OCI-LY1 (cell line): ENCODE measurements at regions not wholly inside any gene's neighbourhood (a gene's known extent, or its start where the extent isn't known, plus 50 kb on each side); places are given as distances from the start of the nearest gene placed in this dataset.

Source experiments
- H2AFZ ChIP-seq: fragments of 200-600 bp; sonication (generic), shearing (Covaris generic); 2 replicates; pipeline ENCODE4 v1.6.0; 2014; ENCODE audit warnings: antibody characterized with exemption, mild to moderate bottlenecking, low read length
- H3F3A ChIP-seq: fragments of 200-600 bp; sonication (generic), shearing (Covaris generic); 2 replicates; pipeline ENCODE4 v1.6.0; 2014; ENCODE audit warnings: mild to moderate bottlenecking, antibody characterized with exemption, low read length, moderate library complexity; ENCODE audit not compliant: insufficient read depth
- H3K27ac ChIP-seq: fragments of 200-600 bp; sonication (generic); 2 replicates; pipeline ENCODE4 v1.5.1; 2014; ENCODE audit warnings: low read length, mixed run types, mild to moderate bottlenecking, low read depth; ENCODE audit not compliant: poor library complexity, severe bottlenecking
- H3K27me3 ChIP-seq: fragments of 200-600 bp; sonication (generic); 2 replicates; pipeline ENCODE4 v1.6.0; 2014; ENCODE audit warnings: antibody characterized with exemption, mild to moderate bottlenecking, low read length, moderate library complexity; ENCODE audit not compliant: insufficient read depth
- H3K36me3 ChIP-seq: fragments of 200-600 bp; sonication (generic); 2 replicates; pipeline ENCODE4 v1.6.1; 2014; ENCODE audit warnings: mild to moderate bottlenecking, antibody characterized with exemption, low read length, moderate library complexity, mixed read lengths; ENCODE audit not compliant: insufficient read depth
- H3K4me1 ChIP-seq: fragments of 200-600 bp; sonication (generic); 2 replicates; pipeline ENCODE4 v1.5.1; 2014; ENCODE audit warnings: mild to moderate bottlenecking, low read length, moderate library complexity; ENCODE audit not compliant: insufficient read depth, severe bottlenecking
- H3K4me2 ChIP-seq: fragments of 200-600 bp; sonication (generic), shearing (Covaris generic); 2 replicates; pipeline ENCODE4 v1.6.1; 2014; ENCODE audit warnings: low read length
- H3K4me3 ChIP-seq: fragments of 200-600 bp; sonication (generic); 2 replicates; pipeline ENCODE4 v1.5.1; 2014; ENCODE audit warnings: low read length, low read depth, mild to moderate bottlenecking, mixed read lengths; ENCODE audit not compliant: poor library complexity, severe bottlenecking
- H3K79me2 ChIP-seq: fragments of 200-600 bp; shearing (Covaris generic); 2 replicates; pipeline ENCODE4 v1.6.1; 2016; ENCODE audit warnings: mixed run types, low read length, mixed read lengths; ENCODE audit not compliant: insufficient read depth
- H3K9ac ChIP-seq: fragments of 200-600 bp; sonication (generic), shearing (Covaris generic); 2 replicates; pipeline ENCODE4 v1.6.1; 2014; ENCODE audit warnings: mild to moderate bottlenecking, low read length, mixed read lengths
- H3K9me2 ChIP-seq: fragments of 200-600 bp; sonication (generic), shearing (Covaris generic); 2 replicates; pipeline ENCODE4 v1.6.1; 2014; ENCODE audit warnings: low read depth, mild to moderate bottlenecking, low read length, mixed read lengths
- H3K9me3 ChIP-seq: fragments of 200-600 bp; shearing (Covaris generic); 2 replicates; pipeline ENCODE4 v1.6.1; 2014; ENCODE audit warnings: low read length, mixed read lengths
- H4K20me1 ChIP-seq: fragments of 200-600 bp; sonication (generic), shearing (Covaris generic); 2 replicates; pipeline ENCODE4 v1.6.0; 2016; ENCODE audit warnings: mild to moderate bottlenecking, low read length; ENCODE audit not compliant: insufficient read depth
- EZH2 ChIP-seq: fragments of 200-600 bp; sonication (generic), shearing (Covaris generic); IDR thresholded peaks from 2 replicates; pipeline ENCODE4 v1.8.0; 2017; ENCODE audit warnings: borderline replicate concordance, mixed run types, mild to moderate bottlenecking, antibody characterized with exemption, low read length, moderate library complexity, mixed read lengths
- TF ChIP-seq, protein P1 (sequence below): fragments of 200-600 bp; sonication (generic), shearing (Covaris generic); IDR thresholded peaks from 2 replicates; pipeline ENCODE4 v1.5.1; 2017; ENCODE audit warnings: mild to moderate bottlenecking, antibody characterized with exemption, low read length, moderate library complexity, mixed read lengths

DNA sequence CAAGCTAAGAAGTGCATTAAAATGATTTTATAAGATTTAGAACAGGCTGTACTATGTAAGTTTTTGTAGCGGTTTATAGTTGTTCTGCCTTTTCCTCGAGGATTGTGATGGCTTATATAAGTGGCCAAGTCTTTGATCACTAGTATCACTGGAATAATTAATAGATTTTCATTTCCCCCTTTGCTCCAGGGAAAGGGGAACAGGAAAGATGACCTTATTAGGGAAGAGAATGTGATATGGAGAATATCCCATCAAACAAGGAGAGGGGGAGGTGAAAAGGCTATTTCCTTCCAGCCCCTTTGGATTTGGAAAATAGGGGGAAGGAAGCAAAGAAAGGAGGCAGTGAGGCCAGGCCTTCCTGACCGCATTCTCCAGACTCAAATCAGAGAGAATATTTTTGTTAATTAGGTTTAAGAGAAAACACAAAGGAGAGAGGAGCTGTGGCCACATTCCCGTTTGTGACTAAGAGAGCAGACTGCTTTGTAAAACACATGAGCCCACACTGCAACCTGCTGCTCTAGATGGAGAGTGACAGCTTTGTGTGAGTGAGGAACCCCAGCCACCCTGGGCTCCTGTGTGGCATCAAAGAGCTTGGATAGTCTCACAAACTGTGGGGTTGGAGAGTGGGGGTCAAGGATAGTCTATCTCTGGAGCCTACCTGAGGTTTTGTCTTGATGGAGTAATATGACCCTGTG is 359.5 kb downstream of the DTWD2 start:
- H3K27me3 ChIP-seq = no peaks in the 10 kb centered on the region
- H3K4me2 ChIP-seq = no peak overlapping the region
- H3K27ac ChIP-seq = no peak overlapping the region
- no peaks in the 10 kb centered on the region for H3K9me2 ChIP-seq
- H3K9ac ChIP-seq = no peak overlapping the region
- H3K4me1 ChIP-seq = no peaks in the 10 kb centered on the region
- H4K20me1 ChIP-seq = no peaks in the 10 kb centered on the region
- H2AFZ ChIP-seq = no peak overlapping the region
- H3K4me3 ChIP-seq = no peak overlapping the region
- no peaks in the 10 kb centered on the region for H3K79me2 ChIP-seq
- no peaks in the 10 kb centered on the region for H3K36me3 ChIP-seq
- TF ChIP-seq EZH2 = no peak
- TF ChIP-seq, protein P1, sequence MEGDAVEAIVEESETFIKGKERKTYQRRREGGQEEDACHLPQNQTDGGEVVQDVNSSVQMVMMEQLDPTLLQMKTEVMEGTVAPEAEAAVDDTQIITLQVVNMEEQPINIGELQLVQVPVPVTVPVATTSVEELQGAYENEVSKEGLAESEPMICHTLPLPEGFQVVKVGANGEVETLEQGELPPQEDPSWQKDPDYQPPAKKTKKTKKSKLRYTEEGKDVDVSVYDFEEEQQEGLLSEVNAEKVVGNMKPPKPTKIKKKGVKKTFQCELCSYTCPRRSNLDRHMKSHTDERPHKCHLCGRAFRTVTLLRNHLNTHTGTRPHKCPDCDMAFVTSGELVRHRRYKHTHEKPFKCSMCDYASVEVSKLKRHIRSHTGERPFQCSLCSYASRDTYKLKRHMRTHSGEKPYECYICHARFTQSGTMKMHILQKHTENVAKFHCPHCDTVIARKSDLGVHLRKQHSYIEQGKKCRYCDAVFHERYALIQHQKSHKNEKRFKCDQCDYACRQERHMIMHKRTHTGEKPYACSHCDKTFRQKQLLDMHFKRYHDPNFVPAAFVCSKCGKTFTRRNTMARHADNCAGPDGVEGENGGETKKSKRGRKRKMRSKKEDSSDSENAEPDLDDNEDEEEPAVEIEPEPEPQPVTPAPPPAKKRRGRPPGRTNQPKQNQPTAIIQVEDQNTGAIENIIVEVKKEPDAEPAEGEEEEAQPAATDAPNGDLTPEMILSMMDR = no peak
- H3K9me3 ChIP-seq = no peaks in the 10 kb centered on the region
- H3F3A ChIP-seq = no peaks in the 10 kb centered on the region

DNA sequence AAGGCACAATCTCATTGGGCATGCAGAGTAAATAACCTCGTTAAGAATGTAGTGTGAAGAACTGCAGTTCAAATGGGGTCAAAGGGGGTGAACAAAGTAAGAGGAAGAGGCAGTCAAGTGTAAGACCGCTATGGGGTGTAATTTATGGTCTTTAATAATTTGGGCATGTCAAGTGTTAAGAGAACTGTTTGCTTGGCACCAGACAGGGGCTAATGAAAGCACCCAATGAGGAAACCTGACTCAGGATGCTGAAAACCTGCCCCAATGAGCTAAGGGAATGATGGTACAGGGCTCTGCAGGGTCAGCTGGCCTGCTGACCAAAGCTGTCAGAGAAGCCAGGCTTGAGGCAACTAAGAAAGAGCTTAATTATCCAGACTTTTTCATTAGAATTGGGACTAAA is 368.1 kb downstream of the DTWD2 start:
- H3K27me3 ChIP-seq = no peaks in the 10 kb centered on the region
- no peaks in the 10 kb centered on the region for H3K9me2 ChIP-seq
- no peaks in the 10 kb centered on the region for H3K4me1 ChIP-seq
- H3K4me3 ChIP-seq = no peak overlapping the region
- H2AFZ ChIP-seq = no peak overlapping the region
- no peaks in the 10 kb centered on the region for H3F3A ChIP-seq
- no peak overlapping the region for H3K9ac ChIP-seq
- H4K20me1 ChIP-seq = no peaks in the 10 kb centered on the region
- no peak overlapping the region for H3K27ac ChIP-seq
- TF ChIP-seq, protein P1 = no peak
- no peak for TF ChIP-seq EZH2
- no peaks in the 10 kb centered on the region for H3K79me2 ChIP-seq
- H3K9me3 ChIP-seq = no peaks in the 10 kb centered on the region
- no peak overlapping the region for H3K4me2 ChIP-seq
- no peaks in the 10 kb centered on the region for H3K36me3 ChIP-seq

DNA sequence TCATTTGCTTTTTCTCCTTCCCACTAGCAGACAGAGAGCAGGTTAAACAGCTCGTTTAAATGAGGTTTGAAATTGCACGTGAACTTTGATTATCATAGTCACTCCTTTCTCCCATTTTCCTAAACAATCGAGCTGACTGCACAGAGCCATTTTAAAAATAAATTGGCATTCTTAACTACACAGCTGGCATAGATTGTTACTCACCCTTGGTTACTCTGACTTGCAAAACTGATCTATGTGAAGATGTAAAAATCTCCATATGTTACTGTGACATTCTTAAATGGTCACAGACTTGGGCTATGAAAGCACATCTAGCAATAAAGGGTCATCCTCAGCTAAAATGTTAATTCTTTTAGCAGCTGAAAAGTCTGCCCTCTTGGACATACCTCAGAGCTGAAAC is 368.5 kb downstream of the DTWD2 start:
- H2AFZ ChIP-seq = no peak overlapping the region
- H3K36me3 ChIP-seq = no peaks in the 10 kb centered on the region
- H3K4me3 ChIP-seq = no peak overlapping the region
- no peak overlapping the region for H3K4me2 ChIP-seq
- no peaks in the 10 kb centered on the region for H3F3A ChIP-seq
- no peaks in the 10 kb centered on the region for H3K9me3 ChIP-seq
- H3K4me1 ChIP-seq = no peaks in the 10 kb centered on the region
- H3K9me2 ChIP-seq = no peaks in the 10 kb centered on the region
- TF ChIP-seq, protein P1 = no peak
- TF ChIP-seq EZH2 = no peak
- H3K9ac ChIP-seq = no peak overlapping the region
- no peak overlapping the region for H3K27ac ChIP-seq
- no peaks in the 10 kb centered on the region for H3K79me2 ChIP-seq
- no peaks in the 10 kb centered on the region for H3K27me3 ChIP-seq
- H4K20me1 ChIP-seq = no peaks in the 10 kb centered on the region
